ENCODE measurements at regions not wholly inside any gene's neighbourhood (a gene's known extent, or its start where the extent isn't known, plus 50 kb on each side); places are given as distances from the start of the nearest gene placed in this dataset.

GRCh38 chr4:18201885-18202284, 180.3 kb upstream of the LCORL start:
- TF ChIP-seq RARB (CRISPR knock-in tag; IDR thresholded peaks at IDR 0.05) = no peak
- TF ChIP-seq TOX (CRISPR knock-in tag; IDR thresholded peaks at IDR 0.05; ENCODE audit: borderline replicate concordance) = no peak
- TF ChIP-seq CSDC2 (CRISPR knock-in tag; IDR thresholded peaks at IDR 0.05) = no peak
- TF ChIP-seq ZNF8 (CRISPR knock-in tag; IDR thresholded peaks at IDR 0.05) = no peak
- no peak for ATAC-seq

GRCh38 chr4:18198653-18199052, 177.1 kb upstream of the LCORL start:
- ATAC-seq = no peak
- TF ChIP-seq PATZ1 (CRISPR knock-in tag; IDR thresholded peaks at IDR 0.05; ENCODE audit: borderline replicate concordance) (no peak), CSRNP3 (CRISPR knock-in tag; IDR thresholded peaks at IDR 0.05) (no peak), PPARA (CRISPR knock-in tag; IDR thresholded peaks at IDR 0.05; ENCODE audit: borderline replicate concordance) (no peak), CREB5 (CRISPR knock-in tag; IDR thresholded peaks at IDR 0.05; ENCODE audit: low read depth) (no peak), ZFP30 (CRISPR knock-in tag; IDR thresholded peaks at IDR 0.05) (no peak), TOX (CRISPR knock-in tag; IDR thresholded peaks at IDR 0.05; ENCODE audit: borderline replicate concordance) (no peak), ZNF70 (CRISPR knock-in tag; IDR thresholded peaks at IDR 0.05) (no peak), ZC3H10 (CRISPR knock-in tag; IDR thresholded peaks at IDR 0.05) (no peak), TCF4 (CRISPR knock-in tag; IDR thresholded peaks at IDR 0.05; ENCODE audit: borderline replicate concordance) (no peak), OSR1 (CRISPR knock-in tag; IDR thresholded peaks at IDR 0.05) (no peak)

GRCh38 chr4:18197467-18197866, 175.9 kb upstream of the LCORL start:
- TF ChIP-seq ZC3H10 (CRISPR knock-in tag; IDR thresholded peaks at IDR 0.05) = no peak
- TF ChIP-seq ZNF70 (CRISPR knock-in tag; IDR thresholded peaks at IDR 0.05) = no peak
- no peak for TF ChIP-seq ARNTL (CRISPR knock-in tag; IDR thresholded peaks at IDR 0.05; ENCODE audit: borderline replicate concordance, low read depth)
- TF ChIP-seq ISL1 (CRISPR knock-in tag; IDR thresholded peaks at IDR 0.05) = no peak
- no peak for TF ChIP-seq CREB5 (CRISPR knock-in tag; IDR thresholded peaks at IDR 0.05; ENCODE audit: low read depth)
- TF ChIP-seq POU6F1 (CRISPR knock-in tag; IDR thresholded peaks at IDR 0.05; ENCODE audit: borderline replicate concordance, low read depth) = no peak
- no peak for TF ChIP-seq ESRRG (CRISPR knock-in tag; IDR thresholded peaks at IDR 0.05)
- no peak for TF ChIP-seq ZFP3 (CRISPR knock-in tag; IDR thresholded peaks at IDR 0.05)
- TF ChIP-seq CSRNP3 (CRISPR knock-in tag; IDR thresholded peaks at IDR 0.05) = no peak
- TF ChIP-seq RARB (CRISPR knock-in tag; IDR thresholded peaks at IDR 0.05) = no peak
- no peak for TF ChIP-seq BACH2 (CRISPR knock-in tag; IDR thresholded peaks at IDR 0.05; ENCODE audit: borderline replicate concordance)
- TF ChIP-seq ZNF565 (CRISPR knock-in tag; conservative IDR thresholded peaks at IDR 0.05; ENCODE audit: low read depth) = no peak
- TF ChIP-seq TSHZ2 (CRISPR knock-in tag; IDR thresholded peaks at IDR 0.05) = no peak
- TF ChIP-seq SNAI2 (CRISPR knock-in tag; IDR thresholded peaks at IDR 0.05) = no peak
- no peak for TF ChIP-seq GLIS3 (CRISPR knock-in tag; IDR thresholded peaks at IDR 0.05)
- no peak for TF ChIP-seq TOX (CRISPR knock-in tag; IDR thresholded peaks at IDR 0.05; ENCODE audit: borderline replicate concordance)
- TF ChIP-seq PATZ1 (CRISPR knock-in tag; IDR thresholded peaks at IDR 0.05; ENCODE audit: borderline replicate concordance) = no peak
- no peak for TF ChIP-seq CSDC2 (CRISPR knock-in tag; IDR thresholded peaks at IDR 0.05)
- no peak for TF ChIP-seq ZFP30 (CRISPR knock-in tag; IDR thresholded peaks at IDR 0.05)
- no peak for ATAC-seq

Data from SK-N-SH treated with all-trans-retinoic acid at 6 μM for 48 hours (cell line).